ENCODE measurements at regions not wholly inside any gene's neighbourhood (a gene's known extent, or its start where the extent isn't known, plus 50 kb on each side); places are given as distances from the start of the nearest gene placed in this dataset.

DNA sequence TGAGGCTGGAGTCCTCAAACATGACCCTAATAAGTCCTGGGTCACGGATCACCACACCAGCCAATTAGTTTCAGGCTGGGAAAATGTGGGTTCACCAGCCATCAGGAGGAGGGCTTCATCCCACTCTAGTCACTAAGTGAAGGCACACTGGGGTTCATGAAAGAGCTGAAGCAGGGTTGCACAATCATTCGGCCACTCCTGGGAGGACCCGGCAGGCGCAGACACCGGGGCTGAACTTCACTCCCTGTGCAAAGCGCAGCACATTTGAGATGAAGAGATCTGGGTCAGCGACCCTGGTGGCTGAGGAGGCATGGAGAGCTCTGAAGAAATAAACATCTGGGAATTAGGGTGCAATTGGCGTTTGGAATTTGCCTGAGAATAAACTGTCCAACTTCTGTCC, 684.4 kb upstream of the SALL3 start:
- intact Hi-C loops (cut with DNase I): no loop called here
- Histone ChIP-seq H3K36me3 (no peaks in the 10 kb centered on the region), H3K4me3 (no peak overlapping the region), H3K27ac (no peak overlapping the region), H3K27me3 (ENCODE audit: low read depth) (no peaks in the 10 kb centered on the region), H3K9me3 (no peaks in the 10 kb centered on the region), H3K4me1 (peaks cover 7% of the 10 kb centered on the region)
- TF ChIP-seq, protein P1, sequence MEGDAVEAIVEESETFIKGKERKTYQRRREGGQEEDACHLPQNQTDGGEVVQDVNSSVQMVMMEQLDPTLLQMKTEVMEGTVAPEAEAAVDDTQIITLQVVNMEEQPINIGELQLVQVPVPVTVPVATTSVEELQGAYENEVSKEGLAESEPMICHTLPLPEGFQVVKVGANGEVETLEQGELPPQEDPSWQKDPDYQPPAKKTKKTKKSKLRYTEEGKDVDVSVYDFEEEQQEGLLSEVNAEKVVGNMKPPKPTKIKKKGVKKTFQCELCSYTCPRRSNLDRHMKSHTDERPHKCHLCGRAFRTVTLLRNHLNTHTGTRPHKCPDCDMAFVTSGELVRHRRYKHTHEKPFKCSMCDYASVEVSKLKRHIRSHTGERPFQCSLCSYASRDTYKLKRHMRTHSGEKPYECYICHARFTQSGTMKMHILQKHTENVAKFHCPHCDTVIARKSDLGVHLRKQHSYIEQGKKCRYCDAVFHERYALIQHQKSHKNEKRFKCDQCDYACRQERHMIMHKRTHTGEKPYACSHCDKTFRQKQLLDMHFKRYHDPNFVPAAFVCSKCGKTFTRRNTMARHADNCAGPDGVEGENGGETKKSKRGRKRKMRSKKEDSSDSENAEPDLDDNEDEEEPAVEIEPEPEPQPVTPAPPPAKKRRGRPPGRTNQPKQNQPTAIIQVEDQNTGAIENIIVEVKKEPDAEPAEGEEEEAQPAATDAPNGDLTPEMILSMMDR (IDR thresholded peaks at IDR 0.05): no peak
- DNase-seq (no peak), ATAC-seq (no peak)

DNA sequence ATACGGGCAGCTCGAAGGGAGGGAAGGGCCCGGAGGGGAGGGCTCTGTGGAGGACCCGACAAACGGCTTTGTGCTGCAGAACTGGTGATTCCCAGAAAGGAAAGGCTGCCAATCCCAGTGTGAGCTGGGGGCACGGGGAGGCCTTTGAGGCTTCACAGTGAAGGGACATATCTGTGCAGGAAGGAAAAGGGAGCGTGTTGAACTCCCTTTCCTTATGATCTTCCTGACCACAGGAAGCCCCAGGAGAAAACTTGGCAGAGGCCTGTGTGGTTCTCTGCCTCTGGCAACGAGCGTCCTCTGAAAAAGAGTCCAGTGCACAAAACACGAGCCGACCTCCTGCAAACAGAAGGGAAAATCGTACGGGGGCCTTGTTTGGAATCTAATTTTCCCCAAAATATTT, 683.5 kb upstream of the SALL3 start:
- Histone ChIP-seq H3K27me3 (ENCODE audit: low read depth) (no peaks in the 10 kb centered on the region), H3K4me1 (peaks cover 7% of the 10 kb centered on the region), H3K4me3 (no peak overlapping the region), H3K9me3 (no peaks in the 10 kb centered on the region), H3K36me3 (no peaks in the 10 kb centered on the region), H3K27ac (no peak overlapping the region)
- TF ChIP-seq, protein P1 (IDR thresholded peaks at IDR 0.05): no peak
- DNase-seq (no peak), ATAC-seq (no peak)
- intact Hi-C loops (cut with DNase I): no loop called here

DNA sequence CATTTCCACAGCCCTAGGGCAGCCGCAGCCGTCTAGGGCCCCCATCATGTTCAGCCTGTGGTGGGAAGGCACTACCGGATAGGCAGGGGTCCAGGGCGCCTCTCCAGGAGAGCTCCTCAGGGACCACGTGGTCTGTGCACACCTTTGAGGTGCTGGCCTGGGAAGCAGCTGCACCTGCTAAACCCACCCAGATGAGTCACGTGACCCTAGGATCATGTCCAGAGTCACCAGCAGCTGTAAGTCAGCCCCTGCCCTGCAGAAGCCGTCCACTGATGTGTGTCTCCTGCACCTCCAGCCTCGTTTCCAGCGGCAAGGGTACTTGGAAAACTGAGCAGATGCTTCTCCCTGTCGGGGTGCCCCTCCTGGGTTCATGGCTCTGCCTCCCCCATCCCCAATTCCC, 682.6 kb upstream of the SALL3 start:
- no peaks in the 10 kb centered on the region for H3K36me3 ChIP-seq
- no peaks in the 10 kb centered on the region for H3K9me3 ChIP-seq
- TF ChIP-seq, protein P1 (IDR thresholded peaks at IDR 0.05): no peak
- peaks cover 7% of the 10 kb centered on the region for H3K4me1 ChIP-seq
- DNase-seq: no peak
- no peak overlapping the region for H3K27ac ChIP-seq
- intact Hi-C loops (cut with DNase I): no loop called here
- no peak overlapping the region for H3K4me3 ChIP-seq
- ATAC-seq: no peak
- no peaks in the 10 kb centered on the region for H3K27me3 ChIP-seq (ENCODE audit: low read depth)

DNA sequence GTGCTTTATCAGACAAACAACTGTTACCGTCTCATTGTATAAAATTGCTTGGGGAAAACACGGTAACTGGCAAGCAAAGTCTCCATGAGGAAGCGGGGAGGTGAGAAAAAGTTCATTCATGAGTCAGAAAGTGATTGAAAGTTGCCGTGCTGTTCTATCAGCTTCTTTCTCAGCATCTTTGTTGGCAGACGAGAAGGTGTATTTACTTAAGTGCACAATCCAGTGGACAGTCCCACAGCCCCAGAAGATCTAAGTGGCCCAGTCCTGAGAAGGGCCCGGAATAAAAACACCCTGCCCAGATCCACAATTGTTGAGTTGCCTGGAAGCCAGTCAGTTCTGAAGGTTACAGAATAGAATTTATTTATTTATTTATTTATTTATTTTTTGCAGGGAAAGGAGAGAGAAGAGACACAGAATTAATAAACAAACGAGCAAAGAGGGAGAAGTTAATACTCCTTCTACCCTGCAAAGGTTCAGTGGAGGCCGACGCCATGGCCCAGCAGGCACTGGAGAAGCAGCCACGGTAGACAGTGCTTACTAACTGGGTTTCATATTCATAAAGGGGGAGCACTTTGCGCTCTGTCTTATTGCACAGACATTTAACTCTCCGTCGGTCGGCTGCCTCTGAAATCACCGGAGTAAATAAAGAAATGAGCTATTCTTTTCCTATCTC, 676.0 kb upstream of the SALL3 start:
- Histone ChIP-seq H3K4me3 (no peak overlapping the region), H3K9me3 (no peaks in the 10 kb centered on the region), H3K4me1 (no peaks in the 10 kb centered on the region), H3K36me3 (no peaks in the 10 kb centered on the region), H3K27ac (no peak overlapping the region), H3K27me3 (ENCODE audit: low read depth) (no peaks in the 10 kb centered on the region)
- TF ChIP-seq, protein P1 (IDR thresholded peaks at IDR 0.05): no peak
- DNase-seq: no peak
- intact Hi-C loops (cut with DNase I): no loop called here
- no peak for ATAC-seq

DNA sequence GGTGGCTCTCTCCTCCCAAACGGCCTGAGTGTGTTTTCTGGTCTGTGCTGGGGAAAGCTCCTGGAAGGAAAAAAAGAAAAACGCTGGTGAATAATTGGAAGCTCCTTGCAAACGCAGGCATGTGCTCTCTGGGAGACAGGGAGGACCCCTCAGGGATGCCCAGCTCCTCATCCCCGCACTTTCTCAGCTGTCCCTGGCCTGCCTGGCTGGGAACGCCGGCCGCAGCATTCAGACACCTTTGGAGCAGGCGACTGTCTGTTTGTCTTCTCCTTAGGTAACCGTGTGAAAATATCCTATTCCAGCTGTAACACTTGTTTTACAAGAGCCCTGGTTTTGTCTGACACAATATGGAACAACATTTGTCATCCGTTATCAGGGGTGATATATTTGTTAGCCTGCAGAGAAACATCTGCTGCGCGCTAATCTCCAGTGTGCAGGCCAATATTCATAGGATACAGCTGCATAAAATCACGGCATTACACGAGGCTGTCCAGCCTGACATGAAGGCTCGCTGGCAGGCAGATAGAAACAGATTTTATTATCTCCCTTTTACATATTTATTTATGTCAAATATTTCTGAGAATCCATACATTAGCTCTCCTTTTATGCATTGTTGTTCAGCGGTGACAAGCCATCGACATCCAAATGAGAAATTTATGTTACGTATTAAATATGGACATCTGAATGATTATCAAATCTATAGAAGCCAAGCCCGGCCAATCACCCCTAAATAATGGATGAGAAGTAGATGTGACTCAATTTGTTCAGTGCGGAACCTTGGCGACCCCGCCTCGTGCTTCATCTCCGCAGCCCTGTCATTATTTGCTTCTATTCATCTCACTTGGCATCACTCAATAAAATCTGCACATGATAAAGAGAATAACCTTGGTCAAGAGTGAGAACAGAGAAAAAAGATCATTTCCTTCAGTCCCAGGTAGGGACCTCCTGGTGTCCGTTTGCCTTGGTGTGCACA, 675.1 kb upstream of the SALL3 start:
- no peak for ATAC-seq
- DNase-seq: no peak
- Histone ChIP-seq H3K4me3 (no peak overlapping the region), H3K27ac (no peak overlapping the region), H3K9me3 (no peaks in the 10 kb centered on the region), H3K36me3 (no peaks in the 10 kb centered on the region), H3K27me3 (ENCODE audit: low read depth) (no peaks in the 10 kb centered on the region), H3K4me1 (no peaks in the 10 kb centered on the region)
- TF ChIP-seq, protein P1 (IDR thresholded peaks at IDR 0.05): no peak
- intact Hi-C loops (cut with DNase I): no loop called here

Data from lower lobe of right lung (tissue), 2 donors.